Esophagus (tissue), 2 donors: ENCODE measurements at regions not wholly inside any gene's neighbourhood (a gene's known extent, or its start where the extent isn't known, plus 50 kb on each side); places are given as distances from the start of the nearest gene placed in this dataset.

Experiments
- H3K27ac ChIP-seq, 2 donors: one replicate each; pipeline ENCODE4 v1.5.1; 2013; ENCODE audit warnings: low read depth in 2 of 2, mild to moderate bottlenecking in 2 of 2, inconsistent platforms in 1 of 2, low read length in 1 of 2, moderate library complexity in 1 of 2
- H3K27me3 ChIP-seq, 2 donors: one replicate each; pipeline ENCODE4 v1.6.1; 2013; ENCODE audit warnings: low read length in 2 of 2, control low read depth in 1 of 2, mild to moderate bottlenecking in 1 of 2; ENCODE audit not compliant: insufficient read depth in 2 of 2, control insufficient read depth in 1 of 2
- H3K36me3 ChIP-seq, 2 donors: one replicate each; pipeline ENCODE4 v1.6.1; 2013; ENCODE audit warnings: low read length in 1 of 2; ENCODE audit not compliant: control insufficient read depth in 2 of 2, insufficient read depth in 2 of 2
- H3K4me1 ChIP-seq, 2 donors: one replicate each; pipeline ENCODE4 v1.6.1; 2013; ENCODE audit warnings: low read length in 1 of 2; ENCODE audit not compliant: control insufficient read depth in 2 of 2, insufficient read depth in 2 of 2
- H3K4me3 ChIP-seq, 2 donors: one replicate each; pipeline ENCODE4 v1.5.1; 2013; ENCODE audit warnings: low read length in 2 of 2, mild to moderate bottlenecking in 2 of 2, low read depth in 1 of 2, moderate library complexity in 1 of 2
- H3K9me3 ChIP-seq, 2 donors: one replicate each; pipeline ENCODE4 v1.6.1; 2013; ENCODE audit warnings: mild to moderate bottlenecking in 2 of 2, low read depth in 1 of 2, low read length in 1 of 2, moderate library complexity in 1 of 2; ENCODE audit not compliant: control insufficient read depth in 2 of 2, insufficient read depth in 1 of 2
- WGBS, 2 donors: extraction: QIAGEN DNeasy Blood & Tissue Kit; methylation state at CpG; one replicate each; pipeline ENCODE4 v1.1.7; 2013; 5-methylcytosine and 5-hydroxymethylcytosine counted together
- donor health status: healthy with polysubstance abuse.
- donor health status: Bipolar disorder and iron deficiency.

DNA sequence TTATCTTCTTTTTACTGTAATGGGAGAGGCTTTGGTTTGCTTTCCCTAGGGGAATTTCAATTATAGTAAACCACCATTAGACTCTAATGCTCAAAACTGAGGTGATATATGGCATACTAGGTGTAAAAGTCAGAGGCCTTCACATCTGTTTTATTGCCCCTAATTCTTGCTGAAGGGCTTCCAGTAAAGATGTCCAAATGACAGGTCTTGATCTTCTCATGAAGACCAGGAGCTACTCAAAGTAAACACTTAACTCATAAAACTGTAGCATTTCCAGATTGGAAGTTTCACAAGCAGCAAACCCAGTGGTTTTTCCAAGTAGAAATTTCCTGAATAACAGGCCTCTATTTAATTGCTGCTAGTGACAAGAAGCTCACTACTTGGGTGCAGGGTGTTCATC is 286.8 kb downstream of the RBM43 start:
- Histone ChIP-seq H3K4me3 (no peak overlapping the region), H3K27ac (no peak overlapping the region)

GRCh38 chr2:150974234-150974633 is 287.4 kb downstream of the RBM43 start:
- Histone ChIP-seq H3K9me3 (no peaks in the 10 kb centered on the region), H3K4me3 (no peak overlapping the region), H3K27ac (no peak overlapping the region), H3K36me3 (no peaks in the 10 kb centered on the region), H3K27me3 (no peaks in the 10 kb centered on the region), H3K4me1 (no peaks in the 10 kb centered on the region)
- WGBS, 2 donors, result 88 to 97% methylated on average over 1 of the region's 1 CpG

More for the DNA sequence above, 286.8 kb downstream of the RBM43 start:
- Histone ChIP-seq H3K9me3 (no peaks in the 10 kb centered on the region), H3K4me1 (no peaks in the 10 kb centered on the region), H3K27me3 (no peaks in the 10 kb centered on the region), H3K36me3 (no peaks in the 10 kb centered on the region)

DNA sequence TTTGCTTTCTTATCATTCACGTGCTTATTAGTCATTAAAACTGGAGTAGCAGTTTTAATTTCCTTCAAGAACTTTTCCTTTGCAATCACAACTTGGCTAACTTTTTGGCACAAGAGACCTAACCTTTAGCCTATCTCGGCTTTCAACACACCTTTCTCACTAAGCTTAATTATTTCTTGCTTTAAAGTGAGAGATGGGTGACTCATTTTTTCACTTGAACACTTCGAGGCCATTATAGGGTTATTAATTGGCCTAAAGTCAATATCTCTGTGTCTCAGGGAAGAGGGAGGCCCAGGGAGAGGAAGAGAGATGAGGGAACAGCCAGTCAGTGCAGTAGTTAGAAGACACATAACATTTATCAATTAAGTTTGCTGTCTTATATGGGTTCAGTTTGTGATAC is 289.8 kb downstream of the RBM43 start:
- Histone ChIP-seq H3K9me3 (no peaks in the 10 kb centered on the region), H3K27ac (no peak overlapping the region), H3K4me3 (no peak overlapping the region), H3K36me3 (no peaks in the 10 kb centered on the region), H3K27me3 (no peaks in the 10 kb centered on the region), H3K4me1 (no peaks in the 10 kb centered on the region)
- 40 to 50% methylated on average over 3 of the region's 3 CpGs for WGBS, 2 donors

GRCh38 chr2:150963336-150963735 is 298.3 kb downstream of the RBM43 start:
- no peaks in the 10 kb centered on the region for H3K9me3 ChIP-seq
- H3K27ac ChIP-seq, result no peak overlapping the region
- no peaks in the 10 kb centered on the region for H3K36me3 ChIP-seq
- no peaks in the 10 kb centered on the region for H3K27me3 ChIP-seq
- no peaks in the 10 kb centered on the region for H3K4me1 ChIP-seq
- H3K4me3 ChIP-seq, result no peak overlapping the region
- WGBS, 2 donors, result 63 to 68% methylated on average over 5 of the region's 5 CpGs

- no peaks in the 10 kb centered on the region for H3K36me3 ChIP-seq
- no peaks in the 10 kb centered on the region for H3K9me3 ChIP-seq
- no peaks in the 10 kb centered on the region for H3K27me3 ChIP-seq
- 81 to 93% methylated on average over 10 of the region's 10 CpGs for WGBS, 2 donors
- no peak overlapping the region for H3K4me3 ChIP-seq
- H3K27ac ChIP-seq, result no peak overlapping the region
- no peaks in the 10 kb centered on the region for H3K4me1 ChIP-seq
Observed at GRCh38 chr2:150955231-150955630, 306.4 kb downstream of the RBM43 start.

GRCh38 chr2:150946831-150947230 is 314.8 kb downstream of the RBM43 start:
- Histone ChIP-seq H3K27me3 (no peaks in the 10 kb centered on the region), H3K4me1 (no peaks in the 10 kb centered on the region), H3K36me3 (no peaks in the 10 kb centered on the region), H3K9me3 (no peaks in the 10 kb centered on the region), H3K27ac (no peak overlapping the region), H3K4me3 (no peak overlapping the region)

- WGBS, 2 donors, result 84 to 85% methylated on average over 1 of the region's 1 CpG
- no peak overlapping the region for H3K4me3 ChIP-seq
- no peaks in the 10 kb centered on the region for H3K36me3 ChIP-seq
- H3K27me3 ChIP-seq, result no peaks in the 10 kb centered on the region
- no peaks in the 10 kb centered on the region for H3K9me3 ChIP-seq
- no peaks in the 10 kb centered on the region for H3K4me1 ChIP-seq
- no peak overlapping the region for H3K27ac ChIP-seq
Observed at GRCh38 chr2:150944315-150944714, 317.3 kb downstream of the RBM43 start.

GRCh38 chr2:150939087-150939486 is 322.6 kb downstream of the RBM43 start:
- no peaks in the 10 kb centered on the region for H3K9me3 ChIP-seq
- H3K27ac ChIP-seq, result no peak overlapping the region
- no peaks in the 10 kb centered on the region for H3K27me3 ChIP-seq
- 74 to 82% methylated on average over 3 of the region's 3 CpGs for WGBS, 2 donors
- H3K4me1 ChIP-seq, result no peaks in the 10 kb centered on the region
- no peaks in the 10 kb centered on the region for H3K36me3 ChIP-seq
- no peak overlapping the region for H3K4me3 ChIP-seq

DNA sequence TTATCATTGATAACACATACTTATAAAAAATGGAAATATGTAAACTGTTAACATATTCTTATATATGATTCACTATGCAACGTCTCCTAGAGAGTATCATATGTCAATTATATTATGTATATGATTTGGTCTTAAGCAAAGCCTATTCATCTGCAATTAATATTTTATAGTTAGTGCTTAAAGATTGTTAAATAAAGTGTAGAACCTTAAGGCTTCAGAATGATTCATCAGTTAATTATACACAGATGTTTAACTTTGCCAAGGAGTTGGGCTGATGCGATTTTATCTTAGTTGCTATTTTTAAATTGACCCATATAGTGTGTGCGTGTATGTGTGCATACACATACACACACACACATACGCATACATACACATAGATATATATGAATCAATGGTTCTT is 323.1 kb downstream of the RBM43 start:
- no peaks in the 10 kb centered on the region for H3K36me3 ChIP-seq
- H3K9me3 ChIP-seq, result no peaks in the 10 kb centered on the region
- H3K4me3 ChIP-seq, result no peak overlapping the region
- WGBS, 2 donors, result 67 to 70% methylated on average over 4 of the region's 4 CpGs
- no peak overlapping the region for H3K27ac ChIP-seq
- H3K4me1 ChIP-seq, result no peaks in the 10 kb centered on the region
- H3K27me3 ChIP-seq, result no peaks in the 10 kb centered on the region

GRCh38 chr2:150937030-150937429 is 324.6 kb downstream of the RBM43 start:
- 48 to 59% methylated on average over 1 of the region's 1 CpG for WGBS, 2 donors
- Histone ChIP-seq H3K27ac (no peak overlapping the region), H3K9me3 (no peaks in the 10 kb centered on the region), H3K27me3 (no peaks in the 10 kb centered on the region), H3K4me3 (no peak overlapping the region), H3K36me3 (no peaks in the 10 kb centered on the region), H3K4me1 (no peaks in the 10 kb centered on the region)
